Esophagus (tissue), 2 donors: ENCODE measurements at regions not wholly inside any gene's neighbourhood (a gene's known extent, or its start where the extent isn't known, plus 50 kb on each side); places are given as distances from the start of the nearest gene placed in this dataset.
"Not testable (repeated sequence)": the region's sequence is repeated elsewhere in the genome, so short reads cannot be mapped to it uniquely, and the experiment has no call there.

Source experiments
- H3K27ac ChIP-seq, 2 donors: one replicate each; pipeline ENCODE4 v1.5.1; 2013; ENCODE audit warnings: low read depth in 2 of 2, mild to moderate bottlenecking in 2 of 2, inconsistent platforms in 1 of 2, low read length in 1 of 2, moderate library complexity in 1 of 2
- H3K27me3 ChIP-seq, 2 donors: one replicate each; pipeline ENCODE4 v1.6.1; 2013; ENCODE audit warnings: low read length in 2 of 2, control low read depth in 1 of 2, mild to moderate bottlenecking in 1 of 2; ENCODE audit not compliant: insufficient read depth in 2 of 2, control insufficient read depth in 1 of 2
- H3K36me3 ChIP-seq, 2 donors: one replicate each; pipeline ENCODE4 v1.6.1; 2013; ENCODE audit warnings: low read length in 1 of 2; ENCODE audit not compliant: control insufficient read depth in 2 of 2, insufficient read depth in 2 of 2
- H3K4me1 ChIP-seq, 2 donors: one replicate each; pipeline ENCODE4 v1.6.1; 2013; ENCODE audit warnings: low read length in 1 of 2; ENCODE audit not compliant: control insufficient read depth in 2 of 2, insufficient read depth in 2 of 2
- H3K4me3 ChIP-seq, 2 donors: one replicate each; pipeline ENCODE4 v1.5.1; 2013; ENCODE audit warnings: low read length in 2 of 2, mild to moderate bottlenecking in 2 of 2, low read depth in 1 of 2, moderate library complexity in 1 of 2
- H3K9me3 ChIP-seq, 2 donors: one replicate each; pipeline ENCODE4 v1.6.1; 2013; ENCODE audit warnings: mild to moderate bottlenecking in 2 of 2, low read depth in 1 of 2, low read length in 1 of 2, moderate library complexity in 1 of 2; ENCODE audit not compliant: control insufficient read depth in 2 of 2, insufficient read depth in 1 of 2
- WGBS, 2 donors: extraction: QIAGEN DNeasy Blood & Tissue Kit; methylation state at CpG; one replicate each; pipeline ENCODE4 v1.1.7; 2013; 5-methylcytosine and 5-hydroxymethylcytosine counted together
- donor health status: healthy with polysubstance abuse.
- donor health status: Bipolar disorder and iron deficiency.

- WGBS, 2 donors, result 71 to 73% methylated on average over 11 to 12 of the region's 12 CpGs
- Histone ChIP-seq H3K4me1 (no peaks in the 10 kb centered on the region), H3K27me3 (no peaks in the 10 kb centered on the region), H3K4me3 (no peak overlapping the region), H3K36me3 (no peaks in the 10 kb centered on the region), H3K9me3 (peaks cover 0 to 2% of the 10 kb centered on the region in 2 donors), H3K27ac (no peak overlapping the region)
These were observed 53.1 kb downstream of the GGTLC2 start for GRCh38 chr22:22697377-22698117.

GRCh38 chr22:22698263-22698750, 53.9 kb downstream of the GGTLC2 start:
- H3K27ac ChIP-seq, result no peak overlapping the region
- H3K9me3 ChIP-seq, result peaks cover 0 to 2% of the 10 kb centered on the region in 2 donors
- no peaks in the 10 kb centered on the region for H3K27me3 ChIP-seq
- WGBS, 2 donors, result 82 to 85% methylated on average over 7 of the region's 7 CpGs
- no peaks in the 10 kb centered on the region for H3K4me1 ChIP-seq
- H3K4me3 ChIP-seq, result no peak overlapping the region
- H3K36me3 ChIP-seq, result no peaks in the 10 kb centered on the region

DNA sequence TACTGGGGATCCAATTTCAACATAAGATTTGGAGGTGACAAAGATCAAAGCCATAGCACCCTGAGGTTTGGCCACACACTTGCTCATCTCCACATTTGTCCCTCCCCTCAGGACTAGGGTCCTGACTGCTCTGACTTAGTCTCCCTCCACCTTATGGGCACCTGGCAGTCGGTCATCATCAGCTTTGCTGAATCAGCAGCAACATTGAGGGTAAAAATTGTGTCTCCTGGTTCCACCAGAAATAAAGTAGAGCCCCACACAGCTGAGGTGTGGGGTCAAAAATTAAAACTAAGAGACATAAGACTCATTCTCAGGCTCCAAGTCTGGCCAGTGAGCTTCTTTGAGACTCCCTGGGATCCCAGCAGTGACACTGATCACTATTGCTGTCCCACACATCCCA, 56.2 kb downstream of the GGTLC2 start:
- Histone ChIP-seq H3K36me3 (no peaks in the 10 kb centered on the region), H3K27me3 (no peaks in the 10 kb centered on the region), H3K9me3 (peaks cover 0 to 2% of the 10 kb centered on the region in 2 donors), H3K4me1 (no peaks in the 10 kb centered on the region), H3K4me3 (no peak overlapping the region), H3K27ac (no peak overlapping the region)
- 75 to 82% methylated on average over 1 of the region's 1 CpG for WGBS, 2 donors

DNA sequence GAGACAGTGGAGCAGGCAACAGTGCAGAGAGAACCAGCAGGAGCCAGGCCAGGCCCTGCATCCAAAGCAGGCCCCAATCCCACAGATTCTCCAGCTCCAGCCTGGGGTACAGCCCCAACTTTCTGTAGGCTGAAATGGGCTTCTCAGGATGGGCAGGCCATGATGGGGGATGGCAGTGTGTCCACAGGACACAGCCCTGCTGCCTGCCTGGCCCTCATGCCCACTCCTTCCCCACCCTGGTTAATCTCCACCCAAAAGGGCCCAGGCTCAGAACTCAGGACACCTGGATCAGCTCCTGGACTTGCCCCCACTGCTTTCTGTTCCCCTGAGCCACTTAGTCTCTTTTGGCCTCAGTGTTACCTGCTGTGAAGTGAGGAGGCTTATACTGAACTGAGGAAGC, 57.1 kb downstream of the GGTLC2 start:
- H3K4me3 ChIP-seq, result not testable (repeated sequence)

GRCh38 chr22:22702237-22703202, 58.1 kb downstream of the GGTLC2 start:
- 72% methylated on average over 9 of the region's 9 CpGs for WGBS, 2 donors

More for the DNA sequence above, 57.1 kb downstream of the GGTLC2 start:
- H3K4me1 ChIP-seq, H3K27me3 ChIP-seq, H3K36me3 ChIP-seq, H3K9me3 ChIP-seq, H3K27ac ChIP-seq: not testable (repeated sequence)

GRCh38 chr22:22703203-22703570, 58.8 kb downstream of the GGTLC2 start:
- H3K27ac ChIP-seq, result no peak overlapping the region
- H3K9me3 ChIP-seq, result peaks cover 0 to 2% of the 10 kb centered on the region in 2 donors
- H3K36me3 ChIP-seq, result no peaks in the 10 kb centered on the region
- no peaks in the 10 kb centered on the region for H3K27me3 ChIP-seq
- no peak overlapping the region for H3K4me3 ChIP-seq
- 88 to 91% methylated on average over 4 of the region's 4 CpGs for WGBS, 2 donors
- no peaks in the 10 kb centered on the region for H3K4me1 ChIP-seq

More at GRCh38 chr22:22702237-22703202, 58.1 kb downstream of the GGTLC2 start:
- no peaks in the 10 kb centered on the region for H3K36me3 ChIP-seq
- no peaks in the 10 kb centered on the region for H3K27me3 ChIP-seq
- peaks cover 0 to 2% of the 10 kb centered on the region in 2 donors for H3K9me3 ChIP-seq
- H3K27ac ChIP-seq, result no peak overlapping the region
- no peaks in the 10 kb centered on the region for H3K4me1 ChIP-seq
- no peak overlapping the region for H3K4me3 ChIP-seq

DNA sequence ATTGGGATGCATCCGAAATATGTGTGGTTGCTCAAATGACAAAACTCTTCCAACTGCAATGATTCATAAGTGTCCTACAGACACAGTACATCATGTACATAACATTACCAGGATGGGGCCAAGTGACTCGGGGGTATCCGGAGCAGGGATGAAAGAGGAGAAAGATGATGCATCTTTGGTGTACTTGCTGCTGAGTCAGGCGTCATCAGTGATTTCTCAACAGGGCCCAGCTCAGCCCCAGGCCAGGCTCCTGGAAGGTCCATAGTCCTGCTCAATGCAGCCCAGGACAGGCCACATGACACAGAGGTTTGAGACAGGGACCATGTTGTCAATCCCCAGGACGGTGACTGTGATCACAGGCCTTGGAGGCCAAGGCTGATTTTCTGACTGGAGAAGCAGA, 59.3 kb downstream of the GGTLC2 start:
- H3K36me3 ChIP-seq, result no peaks in the 10 kb centered on the region
- no peaks in the 10 kb centered on the region for H3K4me1 ChIP-seq
- H3K27me3 ChIP-seq, result no peaks in the 10 kb centered on the region
- WGBS, 2 donors, result 77 to 86% methylated on average over 5 of the region's 5 CpGs
- no peak overlapping the region for H3K27ac ChIP-seq
- peaks cover 0 to 2% of the 10 kb centered on the region in 2 donors for H3K9me3 ChIP-seq
- no peak overlapping the region for H3K4me3 ChIP-seq

DNA sequence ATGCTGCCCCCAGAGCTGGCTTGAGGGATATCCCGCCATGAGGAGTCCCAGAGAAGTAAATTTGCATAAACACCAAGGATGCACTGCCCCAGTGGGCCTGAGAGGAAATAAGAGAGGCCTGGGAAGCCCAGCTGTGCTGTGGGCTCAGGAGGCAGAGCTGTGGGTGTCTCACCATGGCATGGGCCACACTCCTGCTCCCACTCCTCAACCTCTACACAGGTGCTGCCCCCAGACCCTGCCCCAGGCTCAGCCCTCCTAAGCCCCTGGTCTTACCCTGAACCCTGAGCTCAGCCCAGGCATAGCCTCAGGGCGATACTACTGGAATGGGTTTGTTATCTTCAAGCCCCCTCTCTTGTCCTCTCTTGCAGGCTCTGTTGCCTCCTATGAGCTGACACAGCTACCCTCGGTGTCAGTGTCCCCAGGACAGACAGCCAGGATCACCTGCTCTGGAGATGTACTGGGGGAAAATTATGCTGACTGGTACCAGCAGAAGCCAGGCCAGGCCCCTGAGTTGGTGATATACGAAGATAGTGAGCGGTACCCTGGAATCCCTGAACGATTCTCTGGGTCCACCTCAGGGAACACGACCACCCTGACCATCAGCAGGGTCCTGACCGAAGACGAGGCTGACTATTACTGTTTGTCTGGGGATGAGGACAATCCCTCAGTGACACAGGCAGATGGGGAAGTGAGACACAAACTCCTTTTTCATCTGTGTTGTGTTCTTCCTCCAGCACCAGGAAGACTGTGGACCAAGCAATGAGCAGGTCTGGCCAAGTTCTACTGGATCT, 59.9 kb downstream of the GGTLC2 start:
- no peaks in the 10 kb centered on the region for H3K36me3 ChIP-seq
- WGBS, 2 donors, result 85 to 89% methylated on average over 9 of the region's 9 CpGs
- H3K4me1 ChIP-seq, result no peaks in the 10 kb centered on the region
- peaks cover 0 to 2% of the 10 kb centered on the region in 2 donors for H3K9me3 ChIP-seq
- no peaks in the 10 kb centered on the region for H3K27me3 ChIP-seq
- no peak overlapping the region for H3K4me3 ChIP-seq
- no peak overlapping the region for H3K27ac ChIP-seq
